NT2/D1 (cell line): ENCODE measurements at regions not wholly inside any gene's neighbourhood (a gene's known extent, or its start where the extent isn't known, plus 50 kb on each side); places are given as distances from the start of the nearest gene placed in this dataset.
"Not testable (repeated sequence)": the region's sequence is repeated elsewhere in the genome, so short reads cannot be mapped to it uniquely, and the experiment has no call there.

ENCODE experiments used
- DNase-seq: peaks from one replicate; pipeline ENCODE4 v3.0.0-alpha.2; 2011; ENCODE audit warnings: low read depth, low spot score
- H3K27me3 ChIP-seq: 2 replicates; pipeline ENCODE4 v1.6.0; 2011; ENCODE audit warnings: mild to moderate bottlenecking; ENCODE audit not compliant: insufficient read length, insufficient read depth
- H3K36me3 ChIP-seq: 2 replicates; pipeline ENCODE4 v1.6.1; 2011; ENCODE audit warnings: mild to moderate bottlenecking, low read length, mixed read lengths; ENCODE audit not compliant: insufficient read depth, insufficient read length
- H3K4me1 ChIP-seq: 2 replicates; pipeline ENCODE4 v1.5.1; 2011; ENCODE audit not compliant: insufficient read depth, insufficient read length
- H3K4me3 ChIP-seq: 2 replicates; pipeline ENCODE4 v1.5.1; 2011; ENCODE audit warnings: low read depth; ENCODE audit not compliant: insufficient read length
- H3K9ac ChIP-seq: 2 replicates; pipeline ENCODE4 v1.6.0; 2011; ENCODE audit warnings: low read depth; ENCODE audit not compliant: insufficient read length
- H3K9me3 ChIP-seq: 2 replicates; pipeline ENCODE4 v1.5.1; 2011; ENCODE audit warnings: mild to moderate bottlenecking, low read length; ENCODE audit not compliant: insufficient read depth
- SUZ12 ChIP-seq: IDR thresholded peaks from 2 replicates; pipeline ENCODE4 v1.6.1; 2011; ENCODE audit not compliant: insufficient read length, insufficient read depth; ENCODE audit errors: extremely low read depth
- YY1 ChIP-seq: IDR thresholded peaks from 2 replicates; pipeline ENCODE4 v1.6.1; 2011; ENCODE audit not compliant: insufficient read length, insufficient read depth
- ZNF274 ChIP-seq: IDR thresholded peaks from 2 replicates; pipeline ENCODE4 v1.6.1; 2011; ENCODE audit warnings: mild to moderate bottlenecking, low read depth, low read length

DNA sequence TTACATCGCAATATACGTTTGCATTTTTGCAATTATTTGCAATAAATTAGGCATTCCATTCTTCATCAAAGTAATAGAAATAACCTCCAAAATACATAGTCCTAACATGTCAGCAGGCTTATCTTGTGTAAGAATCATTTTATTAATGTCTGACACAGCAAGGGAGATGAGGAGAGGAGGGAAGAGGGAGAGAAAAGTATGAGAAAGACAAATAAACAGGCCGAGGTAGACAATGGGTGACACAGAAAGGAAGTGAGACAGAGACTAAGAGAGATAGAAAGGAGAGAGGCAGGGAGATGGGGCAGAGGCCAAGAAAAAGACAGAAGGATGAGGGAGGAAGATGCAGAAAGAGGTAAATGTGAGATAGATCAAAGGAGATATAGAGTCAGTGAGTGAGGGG is 50.3 kb upstream of the CYP2B6 start:
- H3K36me3 ChIP-seq, DNase-seq, H3K4me3 ChIP-seq, H3K9ac ChIP-seq, H3K9me3 ChIP-seq, H3K27me3 ChIP-seq, H3K4me1 ChIP-seq: not testable (repeated sequence)

DNA sequence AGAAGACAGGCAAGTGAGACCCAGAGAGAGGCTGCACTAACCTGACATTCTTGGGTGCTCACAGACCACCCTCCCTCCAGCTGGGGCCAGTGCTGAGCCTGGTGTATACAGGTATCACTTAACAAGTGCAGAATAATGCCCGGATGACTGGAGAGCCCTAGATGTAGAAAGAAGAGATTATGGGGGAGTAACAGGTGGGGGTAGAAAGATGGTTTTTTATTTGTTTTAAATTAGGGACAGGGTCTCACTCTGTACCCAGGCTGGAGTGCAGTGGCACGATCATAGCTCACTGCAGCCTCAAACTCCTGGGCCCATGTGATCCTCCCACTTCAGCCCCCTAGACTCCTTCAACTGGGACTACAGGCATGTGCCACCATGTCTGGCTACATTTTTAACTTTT is 53.1 kb upstream of the CYP2B6 start:
- H3K9me3 ChIP-seq, H3K27me3 ChIP-seq, H3K4me1 ChIP-seq, DNase-seq, H3K9ac ChIP-seq, H3K36me3 ChIP-seq, H3K4me3 ChIP-seq: not testable (repeated sequence)

DNA sequence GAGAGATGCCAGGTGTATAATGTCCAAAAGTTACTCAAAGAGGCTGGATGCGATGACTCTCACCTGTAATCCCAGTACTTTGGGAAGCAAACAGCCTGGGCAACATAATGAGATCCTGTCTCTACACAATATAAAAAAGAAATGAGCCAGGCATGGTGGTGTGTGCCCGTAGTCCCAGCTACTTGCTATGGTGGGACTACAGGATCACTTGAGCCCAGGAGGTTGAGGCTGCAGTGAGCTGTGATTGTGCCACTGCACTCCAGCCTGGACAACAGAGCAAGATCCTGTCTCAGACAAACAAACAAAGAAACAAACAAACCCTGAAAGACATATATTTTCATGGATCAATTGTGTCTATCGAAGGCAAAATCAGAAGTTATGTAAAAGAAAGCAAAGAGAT is 54.3 kb upstream of the CYP2B6 start:
- TF ChIP-seq ZNF274 (no peak), SUZ12 (no peak), YY1 (no peak)
- Histone ChIP-seq H3K27me3 (peaks cover 4% of the 10 kb centered on the region), H3K4me1 (no peaks in the 10 kb centered on the region), H3K9me3 (no peaks in the 10 kb centered on the region), H3K9ac (no peak overlapping the region), H3K36me3 (no peaks in the 10 kb centered on the region), H3K4me3 (no peak overlapping the region)
- DNase-seq = no peak

- Histone ChIP-seq H3K9ac (no peak overlapping the region), H3K4me1 (no peaks in the 10 kb centered on the region), H3K9me3 (no peaks in the 10 kb centered on the region), H3K36me3 (no peaks in the 10 kb centered on the region), H3K27me3 (no peaks in the 10 kb centered on the region), H3K4me3 (no peak overlapping the region)
- TF ChIP-seq ZNF274 = no peak
- DNase-seq = peak; percentile 27
Measured at GRCh38 chr19:40933025-40933424, 51.0 kb upstream of the CYP2A7 start.

- Histone ChIP-seq H3K36me3 (no peaks in the 10 kb centered on the region), H3K9me3 (no peaks in the 10 kb centered on the region), H3K4me1 (no peaks in the 10 kb centered on the region), H3K4me3 (no peak overlapping the region), H3K27me3 (no peaks in the 10 kb centered on the region), H3K9ac (no peak overlapping the region)
- TF ChIP-seq YY1 (no peak), ZNF274 (no peak), SUZ12 (no peak)
- no peak for DNase-seq
Measured at GRCh38 chr19:40932008-40932959, 50.3 kb upstream of the CYP2A7 start.
